ENCODE measurements at regions not wholly inside any gene's neighbourhood (a gene's known extent, or its start where the extent isn't known, plus 50 kb on each side); places are given as distances from the start of the nearest gene placed in this dataset.
A peak's percentile ranks its signal among the peaks of the same experiment; 100 is the strongest.

- 70 to 79% methylated on average over 1 of the region's 1 CpG for WGBS, 2 donors
- no peak for DNase-seq (ENCODE audit: low spot score in 2 of 2)
- no peak overlapping the region for H3K27ac ChIP-seq
- H3K36me3 ChIP-seq: no peaks in the 10 kb centered on the region
- no peak overlapping the region for H3K4me3 ChIP-seq
- H3K27me3 ChIP-seq: no peaks in the 10 kb centered on the region
- TF ChIP-seq CTCF (IDR thresholded peaks at IDR 0.05) (no peak), POLR2A (IDR thresholded peaks at IDR 0.05) (no peak), EP300 (IDR thresholded peaks at IDR 0.05) (no peak)
- H3K4me1 ChIP-seq: peaks cover 0 to 12% (median 0%) of the 10 kb centered on the region in 4 donors
- no peaks in the 10 kb centered on the region for H3K9me3 ChIP-seq
Measured at GRCh38 chr1:170226767-170227166, 81.0 kb downstream of the NTMT2 start.

- WGBS, 2 donors: 88 to 92% methylated on average over 1 of the region's 1 CpG
- H3K36me3 ChIP-seq: no peaks in the 10 kb centered on the region
Measured at GRCh38 chr1:170230323-170230722, 84.6 kb downstream of the NTMT2 start.

GRCh38 chr1:170231662-170232061 lies 85.9 kb downstream of the NTMT2 start:
- no peaks in the 10 kb centered on the region for H3K9me3 ChIP-seq
- no peaks in the 10 kb centered on the region for H3K36me3 ChIP-seq
- TF ChIP-seq EP300 (IDR thresholded peaks at IDR 0.05) (no peak), CTCF (IDR thresholded peaks at IDR 0.05) (no peak), POLR2A (IDR thresholded peaks at IDR 0.05) (no peak)
- 57 to 82% methylated on average over 1 of the region's 1 CpG for WGBS, 2 donors
- no peaks in the 10 kb centered on the region for H3K27me3 ChIP-seq
- no peak for DNase-seq (ENCODE audit: low spot score in 2 of 2)
- H3K4me1 ChIP-seq: no peaks in the 10 kb centered on the region
- no peak overlapping the region for H3K4me3 ChIP-seq
- no peak overlapping the region for H3K27ac ChIP-seq

More at GRCh38 chr1:170230323-170230722, 84.6 kb downstream of the NTMT2 start:
- Histone ChIP-seq H3K27me3 (no peaks in the 10 kb centered on the region), H3K27ac (no peak overlapping the region), H3K4me3 (no peak overlapping the region), H3K4me1 (peaks cover 0 to 9% (median 0%) of the 10 kb centered on the region in 4 donors), H3K9me3 (no peaks in the 10 kb centered on the region)
- TF ChIP-seq EP300 (IDR thresholded peaks at IDR 0.05) (no peak), POLR2A (IDR thresholded peaks at IDR 0.05) (no peak), CTCF (IDR thresholded peaks at IDR 0.05) (no peak)
- DNase-seq (ENCODE audit: low spot score in 2 of 2): no peak

- Histone ChIP-seq H3K36me3 (no peaks in the 10 kb centered on the region), H3K4me3 (no peak overlapping the region), H3K27me3 (no peaks in the 10 kb centered on the region), H3K27ac (peak overlapping the region in 2 of 4 donors; percentile 46 to 63), H3K4me1 (peaks cover 0 to 7% (median 0%) of the 10 kb centered on the region in 4 donors), H3K9me3 (no peaks in the 10 kb centered on the region)
- DNase-seq (ENCODE audit: low spot score in 2 of 2): peak in 1 of 2 donors; percentile 40
- WGBS, 2 donors: 56 to 62% methylated on average over 7 of the region's 7 CpGs
- TF ChIP-seq EP300 (IDR thresholded peaks at IDR 0.05) (peak in 1 of 2 donors; percentile 41), POLR2A (IDR thresholded peaks at IDR 0.05) (no peak)
Measured at GRCh38 chr1:170238704-170239391, 93.1 kb downstream of the NTMT2 start.

GRCh38 chr1:170239445-170239844 lies 93.7 kb downstream of the NTMT2 start:
- DNase-seq (ENCODE audit: low spot score in 2 of 2): no peak
- H3K36me3 ChIP-seq: no peaks in the 10 kb centered on the region
- peak in 1 of 2 donors; percentile 45 for TF ChIP-seq EP300 (IDR thresholded peaks at IDR 0.05)
- no peak for TF ChIP-seq CTCF (IDR thresholded peaks at IDR 0.05)
- no peaks in the 10 kb centered on the region for H3K9me3 ChIP-seq
- H3K4me1 ChIP-seq: peaks cover 0 to 7% (median 0%) of the 10 kb centered on the region in 4 donors
- H3K4me3 ChIP-seq: no peak overlapping the region
- 54 to 64% methylated on average over 3 of the region's 3 CpGs for WGBS, 2 donors
- no peaks in the 10 kb centered on the region for H3K27me3 ChIP-seq
- peak overlapping the region in 2 of 4 donors; percentile 46 to 63 for H3K27ac ChIP-seq

Data from tibial nerve (tissue), 4 donors.